OCI-LY3 (cell line): ENCODE measurements at regions not wholly inside any gene's neighbourhood (a gene's known extent, or its start where the extent isn't known, plus 50 kb on each side); places are given as distances from the start of the nearest gene placed in this dataset.
"Not testable (repeated sequence)": the region's sequence is repeated elsewhere in the genome, so short reads cannot be mapped to it uniquely, and the experiment has no call there.

Experiments
- H2AFZ ChIP-seq: fragments of 200-600, 300-600 bp; shearing (Covaris generic); 2 replicates; pipeline ENCODE4 v1.6.0; 2014; ENCODE audit warnings: antibody characterized with exemption, low read depth, low read length
- H3K27ac ChIP-seq: fragments of 200-600, 300-600 bp; sonication (generic); 2 replicates; pipeline ENCODE4 v1.5.1; 2014; ENCODE audit warnings: mild to moderate bottlenecking, low read length, moderate library complexity, mixed read lengths
- H3K27me3 ChIP-seq: fragments of 200-600, 300-600 bp; sonication (generic); 2 replicates; pipeline ENCODE4 v1.6.1; 2014; ENCODE audit warnings: low read depth, low read length, mixed read lengths
- H3K36me3 ChIP-seq: fragments of 200-600, 300-600 bp; sonication (generic); replicated peaks from 2 replicates; pipeline ENCODE3; 2014; ENCODE audit warnings: low read depth, low read length, mixed read lengths
- H3K4me1 ChIP-seq: fragments of 300-600, 200-600 bp; sonication (generic); 2 replicates; pipeline ENCODE4 v1.6.1; 2014; ENCODE audit warnings: low read length, mixed read lengths
- H3K4me2 ChIP-seq: fragments of 200-600, 300-600 bp; sonication (generic); 2 replicates; pipeline ENCODE4 v1.6.1; 2014; ENCODE audit warnings: low read length, mixed read lengths
- H3K4me3 ChIP-seq: fragments of 300-600, 200-600 bp; sonication (generic); 2 replicates; pipeline ENCODE4 v1.5.1; 2014; ENCODE audit warnings: antibody characterized with exemption, mild to moderate bottlenecking, low read length, moderate library complexity
- H3K79me2 ChIP-seq: fragments of 300-600, 200-600 bp; shearing (Covaris generic); 2 replicates; pipeline ENCODE4 v1.6.1; 2014; ENCODE audit warnings: mild to moderate bottlenecking, low read length, mixed read lengths
- H3K9ac ChIP-seq: fragments of 300-600, 200-600 bp; shearing (Covaris generic); 2 replicates; pipeline ENCODE4 v1.6.0; 2014; ENCODE audit warnings: mild to moderate bottlenecking, low read length, moderate library complexity
- H3K9me3 ChIP-seq: fragments of 200-600, 300-600 bp; shearing (Covaris generic); 2 replicates; pipeline ENCODE4 v1.6.1; 2014; ENCODE audit warnings: low read length, mixed read lengths; ENCODE audit not compliant: insufficient read depth
- H4K20me1 ChIP-seq: fragments of 200-600, 300-600 bp; sonication (generic); 2 replicates; pipeline ENCODE4 v1.6.1; 2016; ENCODE audit warnings: low read length, mixed read lengths; ENCODE audit not compliant: insufficient read depth
- EZH2phosphoT487 ChIP-seq: fragments of 200-600 bp; shearing (Covaris generic); IDR thresholded peaks from 2 replicates; pipeline ENCODE4 v1.6.1; 2018; ENCODE audit warnings: antibody characterized with exemption, mixed run types, low read depth
- TF ChIP-seq, protein P1 (sequence below): fragments of 200-600, 300-600 bp; sonication (generic); IDR thresholded peaks from 2 replicates; pipeline ENCODE4 v1.5.1; 2014; ENCODE audit warnings: antibody characterized with exemption, low read length, low read depth

DNA sequence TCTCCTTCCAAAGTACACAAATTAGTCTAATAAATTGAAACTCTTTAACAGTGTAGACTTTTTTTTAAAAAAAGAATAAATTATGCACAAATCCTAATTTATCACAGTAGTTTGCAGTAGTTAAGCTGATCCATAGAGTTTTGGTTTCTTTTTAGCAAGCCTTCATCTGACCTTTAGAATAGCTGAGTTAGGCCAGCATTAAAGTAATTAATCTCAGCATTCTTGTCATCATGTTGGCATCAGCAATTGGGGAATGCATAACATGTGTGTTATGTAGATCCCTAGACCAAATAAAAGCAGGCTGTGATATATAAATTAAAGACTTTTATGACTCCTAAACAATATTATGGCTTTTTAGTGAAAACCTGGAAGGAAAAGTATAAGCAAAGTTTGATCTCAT, 426.5 kb upstream of the PABPC4L start:
- Histone ChIP-seq H3K9me3 (no peaks in the 10 kb centered on the region), H3K4me3 (no peak overlapping the region), H4K20me1 (no peaks in the 10 kb centered on the region), H3K27me3 (no peaks in the 10 kb centered on the region), H3K79me2 (no peaks in the 10 kb centered on the region), H3K27ac (no peak overlapping the region), H3K36me3 (no peaks in the 10 kb centered on the region), H2AFZ (no peak overlapping the region), H3K4me2 (no peak overlapping the region), H3K4me1 (peaks cover 10% of the 10 kb centered on the region), H3K9ac (no peak overlapping the region)
- TF ChIP-seq EZH2phosphoT487, result no peak
- TF ChIP-seq, protein P1, sequence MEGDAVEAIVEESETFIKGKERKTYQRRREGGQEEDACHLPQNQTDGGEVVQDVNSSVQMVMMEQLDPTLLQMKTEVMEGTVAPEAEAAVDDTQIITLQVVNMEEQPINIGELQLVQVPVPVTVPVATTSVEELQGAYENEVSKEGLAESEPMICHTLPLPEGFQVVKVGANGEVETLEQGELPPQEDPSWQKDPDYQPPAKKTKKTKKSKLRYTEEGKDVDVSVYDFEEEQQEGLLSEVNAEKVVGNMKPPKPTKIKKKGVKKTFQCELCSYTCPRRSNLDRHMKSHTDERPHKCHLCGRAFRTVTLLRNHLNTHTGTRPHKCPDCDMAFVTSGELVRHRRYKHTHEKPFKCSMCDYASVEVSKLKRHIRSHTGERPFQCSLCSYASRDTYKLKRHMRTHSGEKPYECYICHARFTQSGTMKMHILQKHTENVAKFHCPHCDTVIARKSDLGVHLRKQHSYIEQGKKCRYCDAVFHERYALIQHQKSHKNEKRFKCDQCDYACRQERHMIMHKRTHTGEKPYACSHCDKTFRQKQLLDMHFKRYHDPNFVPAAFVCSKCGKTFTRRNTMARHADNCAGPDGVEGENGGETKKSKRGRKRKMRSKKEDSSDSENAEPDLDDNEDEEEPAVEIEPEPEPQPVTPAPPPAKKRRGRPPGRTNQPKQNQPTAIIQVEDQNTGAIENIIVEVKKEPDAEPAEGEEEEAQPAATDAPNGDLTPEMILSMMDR, result no peak

DNA sequence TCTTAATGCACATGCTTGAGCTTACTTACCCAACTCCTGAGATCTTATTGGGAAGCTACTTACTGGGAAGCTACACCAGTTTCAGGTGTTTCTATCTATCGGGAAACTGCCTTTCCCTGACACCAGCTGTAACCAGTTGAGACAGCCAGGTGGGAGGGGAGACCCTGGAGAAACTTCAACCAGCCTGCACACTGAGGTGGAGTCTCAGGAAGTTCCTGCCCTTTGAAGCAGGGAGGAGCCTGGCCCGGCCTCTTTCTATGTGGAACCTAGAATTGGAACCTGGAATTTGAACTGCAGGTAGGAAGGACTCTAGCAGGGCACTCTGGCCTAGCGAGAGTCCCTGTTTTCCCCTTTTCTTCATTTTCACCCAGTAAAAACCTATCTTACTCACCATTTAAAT, 425.8 kb upstream of the PABPC4L start:
- no peak overlapping the region for H3K27ac ChIP-seq
- H3K79me2 ChIP-seq, result no peaks in the 10 kb centered on the region
- peaks cover 13% of the 10 kb centered on the region for H3K4me1 ChIP-seq
- no peaks in the 10 kb centered on the region for H4K20me1 ChIP-seq
- H3K4me2 ChIP-seq, result no peak overlapping the region
- H2AFZ ChIP-seq, result peak overlapping the region; percentile 63; the same call in 1 of the 2 replicates
- no peaks in the 10 kb centered on the region for H3K36me3 ChIP-seq
- no peak overlapping the region for H3K9ac ChIP-seq
- no peak overlapping the region for H3K4me3 ChIP-seq
- no peaks in the 10 kb centered on the region for H3K27me3 ChIP-seq
- no peaks in the 10 kb centered on the region for H3K9me3 ChIP-seq
- TF ChIP-seq, protein P1, result no peak
- TF ChIP-seq EZH2phosphoT487, result no peak

DNA sequence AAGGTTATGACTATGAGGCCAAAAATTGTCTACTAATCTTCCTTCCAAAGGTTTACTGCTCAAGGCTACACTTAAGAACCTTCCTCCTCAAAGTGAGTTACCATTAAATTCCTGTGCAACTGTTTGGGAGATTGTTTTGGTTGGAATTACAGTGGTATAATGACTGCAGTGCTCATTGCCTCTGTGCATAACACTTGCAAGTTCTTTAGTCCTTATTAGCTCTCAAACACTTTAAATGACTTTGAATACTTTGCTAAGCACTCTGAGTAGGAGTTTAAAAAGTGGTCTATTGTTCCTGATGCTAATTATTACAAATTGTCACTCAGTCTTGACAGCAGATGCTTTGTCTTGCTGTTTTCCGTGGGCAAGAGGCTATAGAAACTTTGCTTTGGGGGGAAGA, 422.8 kb upstream of the PABPC4L start:
- Histone ChIP-seq H3K36me3 (peaks cover under 1% of the 10 kb centered on the region), H3K9ac (no peak overlapping the region), H2AFZ (peak overlapping the region; percentile 26), H3K27ac (no peak overlapping the region), H3K9me3 (peaks cover under 1% of the 10 kb centered on the region; the same call in 1 of the 2 replicates), H3K4me2 (peak overlapping the region; percentile 23), H3K4me3 (no peak overlapping the region), H3K27me3 (no peaks in the 10 kb centered on the region), H3K79me2 (no peaks in the 10 kb centered on the region), H3K4me1 (peaks cover 23% of the 10 kb centered on the region), H4K20me1 (no peaks in the 10 kb centered on the region)
- TF ChIP-seq, protein P1, result no peak
- no peak for TF ChIP-seq EZH2phosphoT487

DNA sequence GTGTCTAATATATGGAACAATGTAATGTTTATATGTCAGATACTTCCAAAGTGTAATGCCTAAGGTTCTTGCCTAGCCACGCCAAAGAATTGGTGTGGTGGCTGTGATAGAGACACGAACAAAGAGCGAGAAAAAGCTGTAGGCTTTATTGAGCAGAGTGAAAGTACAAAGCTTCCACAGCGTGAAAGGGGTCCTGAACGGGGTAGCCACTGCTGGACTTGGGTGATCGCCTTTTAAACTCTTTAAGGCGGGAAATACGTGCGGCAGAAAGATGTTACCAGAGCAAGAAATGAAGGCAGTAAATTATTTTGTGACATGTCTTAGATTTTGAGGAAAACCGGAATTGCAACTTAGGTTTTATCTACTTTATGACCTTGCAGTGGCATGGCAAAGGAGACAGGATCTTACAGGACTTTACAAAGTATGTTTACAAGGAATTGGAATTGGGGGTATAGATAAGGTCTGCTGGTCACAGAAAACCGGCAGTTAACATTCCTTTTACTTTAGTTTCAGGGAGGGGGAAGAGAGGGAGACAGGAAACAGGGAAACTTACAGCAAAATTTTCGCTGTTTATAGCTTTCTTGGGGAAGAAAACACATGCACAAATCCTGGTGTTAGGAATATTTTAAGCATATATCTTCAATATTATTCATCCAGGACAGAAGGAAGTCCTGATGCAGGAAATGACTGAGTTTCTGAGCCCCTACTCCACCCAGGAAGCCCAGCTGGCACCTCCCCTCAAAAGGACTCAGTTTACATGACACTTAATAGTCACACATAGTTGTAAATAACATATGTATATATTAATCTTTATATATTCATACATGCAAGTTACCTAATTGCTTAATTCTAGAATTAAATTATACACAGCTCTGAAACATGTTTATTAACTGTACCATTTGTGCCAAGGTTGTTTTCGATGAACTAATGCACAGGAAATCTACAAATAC, 421.3 kb upstream of the PABPC4L start:
- H3K4me3 ChIP-seq, H3K27ac ChIP-seq, H3K9me3 ChIP-seq, H2AFZ ChIP-seq, H3K4me2 ChIP-seq, H3K79me2 ChIP-seq, H3K36me3 ChIP-seq, H3K27me3 ChIP-seq, H4K20me1 ChIP-seq, H3K9ac ChIP-seq: not testable (repeated sequence)
- peaks cover 36% of the 10 kb centered on the region for H3K4me1 ChIP-seq
